HepG2 (cell line): ENCODE measurements at regions not wholly inside any gene's neighbourhood (a gene's known extent, or its start where the extent isn't known, plus 50 kb on each side); places are given as distances from the start of the nearest gene placed in this dataset.
"Not testable (repeated sequence)": the region's sequence is repeated elsewhere in the genome, so short reads cannot be mapped to it uniquely, and the experiment has no call there.

Experiments used
- ATAC-seq: fragments of 200-7000 bp; cut with Tn5 transposase; 3 replicates; pipeline ENCODE4 v1.9.1; 2020; ENCODE audit warnings: mild to moderate bottlenecking, moderate library complexity
- BruUV-seq: library from RNA; stranded (reverse); fragments of 400-500 nt; replicated peaks from 2 replicates; lab custom pipeline; 2021; lab: Mats Ljungman, UMichigan
- CTCF ChIA-PET: fragments of 300-600 bp; formaldehyde crosslinking; extraction: SDS; loops from one replicate; lab custom pipeline; 2021; ENCODE audit warnings: low total read pairs, inconsistent platforms, low intra/inter-chr PET ratio; lab: Yijun Ruan, JAX
- POLR2A ChIA-PET: fragments of 350-600 bp; sonication (Branson Sonifier 250); formaldehyde crosslinking; loops from one replicate; lab custom pipeline; 2020; ENCODE audit warnings: antibody characterized with exemption, inconsistent platforms; lab: Yijun Ruan, JAX
- DNase-seq: peaks from one replicate; pipeline ENCODE4 v3.0.0-alpha.2; 2015; ENCODE audit warnings: low spot score
- FAIRE-seq: peaks from 3 replicates; lab custom pipeline; 2011; peaks lifted over from hg19 to GRCh38; lab: Jason Lieb, UNC
- H2AFZ ChIP-seq: one replicate; pipeline ENCODE4 v1.6.1; 2011; ENCODE audit warnings: low read length, inconsistent platforms
- H3K27ac ChIP-seq: fragments of 300-600 bp; 3 replicates; pipeline ENCODE4 v1.8.0; 2011; ENCODE audit warnings: mixed run types, mild to moderate bottlenecking, mixed read lengths, low read length, inconsistent platforms; ENCODE audit not compliant: insufficient read depth; ENCODE audit errors: extremely low read length
- H3K27me3 ChIP-seq, 2 experiments: fragments of 200-600 bp in 1 of 2; 2 replicates in 1 of 2; 3 replicates in 1 of 2; pipeline versions ENCODE4 v1.6.0 to v1.8.0; 2011; ENCODE audit warnings: low read length in 2 of 2, mild to moderate bottlenecking in 2 of 2, moderate library complexity in 2 of 2, inconsistent platforms in 1 of 2; ENCODE audit not compliant: insufficient read depth in 2 of 2, control insufficient read depth in 1 of 2
- H3K36me3 ChIP-seq, 2 experiments: fragments of 200-600 bp in 1 of 2; replicated peaks in 1 of 2; 2 replicates in 1 of 2; 3 replicates in 1 of 2; pipeline versions ENCODE4 v1.5.1 to v1.8.0; 2011; ENCODE audit warnings: low read length in 2 of 2, inconsistent platforms in 1 of 2; ENCODE audit not compliant: insufficient read depth in 2 of 2, control insufficient read depth in 1 of 2
- H3K4me1 ChIP-seq: 2 replicates; pipeline ENCODE4 v1.5.1; 2012; ENCODE audit warnings: low read length, inconsistent platforms; ENCODE audit not compliant: insufficient read depth
- H3K4me2 ChIP-seq: 2 replicates; pipeline ENCODE4 v1.6.0; 2011; ENCODE audit warnings: low read depth, low read length, inconsistent platforms
- H3K4me3 ChIP-seq, 3 experiments: fragments of 200-600 bp in 1 of 3; sonication (generic), shearing (Covaris generic) in 1 of 3; replicated peaks in 1 of 3; 2 replicates each; pipeline ENCODE4 v1.5.1; 2011 to 2016; ENCODE audit warnings: low read length in 3 of 3, inconsistent platforms in 2 of 3, low read depth in 2 of 3, mild to moderate bottlenecking in 2 of 3, control low read depth in 1 of 3, mixed read lengths in 1 of 3; ENCODE audit not compliant: insufficient read depth in 1 of 3
- H3K79me2 ChIP-seq: one replicate; pipeline ENCODE4 v1.6.1; 2011; ENCODE audit warnings: low read length, inconsistent platforms; ENCODE audit not compliant: insufficient read depth
- H3K9ac ChIP-seq: 2 replicates; pipeline ENCODE4 v1.6.0; 2011; ENCODE audit warnings: mild to moderate bottlenecking, low read depth, low read length, inconsistent platforms; ENCODE audit not compliant: insufficient read depth
- H3K9me3 ChIP-seq: 2 replicates; pipeline ENCODE4 v1.5.1; 2012; ENCODE audit warnings: mild to moderate bottlenecking, low read length
- H4K20me1 ChIP-seq: 2 replicates; pipeline ENCODE4 v1.6.0; 2011; ENCODE audit warnings: inconsistent platforms, mild to moderate bottlenecking, low read length, moderate library complexity; ENCODE audit not compliant: insufficient read depth
- CEBPB ChIP-seq: IDR thresholded peaks from 2 replicates; pipeline ENCODE4 v1.6.1; 2011; ENCODE audit warnings: low read depth, low read length, improper control_type of control experiment, borderline replicate concordance
- RCOR2 ChIP-seq: IDR thresholded peaks from 2 replicates; pipeline ENCODE4 v1.6.1; 2016; ENCODE audit warnings: missing biosample characterization, missing genetic modification reagents
- TFAP4 ChIP-seq: sonication (generic); IDR thresholded peaks from 2 replicates; pipeline ENCODE4 v1.6.1; 2016; ENCODE audit warnings: low read depth, borderline replicate concordance
- WGBS: methylation state at CpG from one replicate; pipeline ENCODE4 v1.1.6; 2017; ENCODE audit warnings: low lambda C conversion rate; 5-methylcytosine and 5-hydroxymethylcytosine counted together
- in situ Hi-C: cut with HindIII; loops from 2 replicates; pipeline ENCODE4 v1.10.0; 2017; ENCODE audit warnings: low pct_unique_long_range_greater_than_20kb; ENCODE audit not compliant: extremely low pct_ligation_motif_present
- intact Hi-C: fragments of 100-400 bp; cut with micrococcal nuclease; formaldehyde crosslinking; loops from one replicate; pipeline ENCODE4 v1.10.0; 2022; ENCODE audit not compliant: unreplicated experiment

- ChIA-PET CTCF (no interaction called here), POLR2A (no interaction called here)
- no peak overlapping the region for H3K27ac ChIP-seq
- DNase-seq (no peak), FAIRE-seq (no peak), ATAC-seq (no peak)
- no TSS peak for BruUV-seq
- no peaks in the 10 kb centered on the region for H3K4me1 ChIP-seq
- no peak overlapping the region for H3K4me2 ChIP-seq
- no peaks in the 10 kb centered on the region for H3K36me3 ChIP-seq
- no peak overlapping the region for H2AFZ ChIP-seq
- no peaks in the 10 kb centered on the region for H3K27me3 ChIP-seq
- no peak overlapping the region for H3K4me3 ChIP-seq
- H4K20me1 ChIP-seq, result no peaks in the 10 kb centered on the region
- H3K9ac ChIP-seq, result no peak overlapping the region
- peaks cover 34% of the 10 kb centered on the region for H3K9me3 ChIP-seq
- 13% methylated on average over 2 of the region's 2 CpGs for WGBS
- in situ Hi-C loops, result no loop called here
- peak; percentile 55 for TF ChIP-seq CEBPB
- no peak for TF ChIP-seq RCOR2 (CRISPR knock-in tag)
- no peak for TF ChIP-seq TFAP4
- H3K79me2 ChIP-seq, result no peaks in the 10 kb centered on the region
- intact Hi-C loops, result no loop called here
Observed at GRCh38 chr13:104936304-104936703, 1599.2 kb downstream of the EFNB2 start.

- WGBS, result 0% methylated on average over 1 of the region's 1 CpG
- H3K4me3 ChIP-seq, H2AFZ ChIP-seq, DNase-seq, H3K27me3 ChIP-seq, H3K36me3 ChIP-seq, FAIRE-seq, BruUV-seq, in situ Hi-C loops, H3K79me2 ChIP-seq, H4K20me1 ChIP-seq, intact Hi-C loops, H3K4me2 ChIP-seq, H3K9ac ChIP-seq, ATAC-seq, H3K27ac ChIP-seq, H3K4me1 ChIP-seq, CTCF ChIA-PET, POLR2A ChIA-PET: not testable (repeated sequence)
- peaks cover 71% of the 10 kb centered on the region for H3K9me3 ChIP-seq
Observed at GRCh38 chr13:104920513-104920912, 1614.9 kb downstream of the EFNB2 start.
